Ovary (tissue), 7 donors: ENCODE measurements at regions not wholly inside any gene's neighbourhood (a gene's known extent, or its start where the extent isn't known, plus 50 kb on each side); places are given as distances from the start of the nearest gene placed in this dataset.

Experiments
- DNase-seq, 5 donors: peaks; one replicate each; pipeline ENCODE4 v3.0.0-alpha.2; 2019 to 2020
- H3K27ac ChIP-seq, 2 donors: fragments of 200-600 bp; one replicate each; pipeline versions ENCODE4 v1.5.1 to v1.8.0; 2019 to 2022
- H3K27me3 ChIP-seq: fragments of 200-600 bp; one replicate; pipeline ENCODE4 v1.8.0; 2022
- H3K36me3 ChIP-seq: fragments of 200-600 bp; sonication (generic); one replicate; pipeline ENCODE4 v1.5.1; 2019
- H3K4me1 ChIP-seq: one replicate; pipeline ENCODE4 v1.8.1; 2013; ENCODE audit warnings: mild to moderate bottlenecking, moderate library complexity; ENCODE audit not compliant: insufficient read depth
- H3K4me3 ChIP-seq: fragments of 200-600 bp; sonication (generic); one replicate; pipeline ENCODE4 v1.5.1; 2017
- H3K9me3 ChIP-seq, 2 donors: fragments of 200-600 bp in 1 of 2; sonication (generic) in 1 of 2; one replicate each; pipeline versions ENCODE4 v1.5.1 to v1.8.1; 2013 to 2019; ENCODE audit warnings: mild to moderate bottlenecking in 1 of 2, moderate library complexity in 1 of 2
- EP300 ChIP-seq: sonication (generic); formaldehyde crosslinking; IDR thresholded peaks from one replicate; pipeline ENCODE4 v1.6.1; 2017; ENCODE audit warnings: antibody characterized with exemption
- POLR2A ChIP-seq: fragments of 450-650 bp; IDR thresholded peaks from one replicate; pipeline ENCODE4 v1.6.1; 2017; ENCODE audit warnings: antibody characterized with exemption, mild to moderate bottlenecking, moderate library complexity
- WGBS, 3 donors: extraction: QIAGEN DNeasy Blood & Tissue Kit in 1 of 3; methylation state at CpG; one replicate each; pipeline versions ENCODE4 v1.1.5 to v1.1.7; 2013 to 2017; 5-methylcytosine and 5-hydroxymethylcytosine counted together
- intact Hi-C, 4 donors: fragments of 100-400 bp; cut with DNase I; formaldehyde crosslinking; loops; one replicate each; pipeline versions ENCODE4 v1.11.0 to v1.15.1; 2022 to 2023
- TF ChIP-seq, protein P1 (sequence below), 3 donors: fragments of 450-650 bp in 2 of 3; fragments of 200-600 bp in 1 of 3; IDR thresholded peaks; one replicate each; pipeline versions ENCODE4 v1.5.1 to v1.8.0; 2016 to 2022; ENCODE audit warnings: antibody characterized with exemption in 3 of 3, mild to moderate bottlenecking in 1 of 3
- donor health status: DM: no; HTN: no; CAD: no; lungs with moderate emphysema.
- donor health status: DM: no; HTN: no; CAD: no.
- donor health status: Bipolar disorder and iron deficiency.
- donor health status: DM: no; HTN: no; CAD: no.
- donor health status: DM: yes; HTN: yes; CAD: no.

DNA sequence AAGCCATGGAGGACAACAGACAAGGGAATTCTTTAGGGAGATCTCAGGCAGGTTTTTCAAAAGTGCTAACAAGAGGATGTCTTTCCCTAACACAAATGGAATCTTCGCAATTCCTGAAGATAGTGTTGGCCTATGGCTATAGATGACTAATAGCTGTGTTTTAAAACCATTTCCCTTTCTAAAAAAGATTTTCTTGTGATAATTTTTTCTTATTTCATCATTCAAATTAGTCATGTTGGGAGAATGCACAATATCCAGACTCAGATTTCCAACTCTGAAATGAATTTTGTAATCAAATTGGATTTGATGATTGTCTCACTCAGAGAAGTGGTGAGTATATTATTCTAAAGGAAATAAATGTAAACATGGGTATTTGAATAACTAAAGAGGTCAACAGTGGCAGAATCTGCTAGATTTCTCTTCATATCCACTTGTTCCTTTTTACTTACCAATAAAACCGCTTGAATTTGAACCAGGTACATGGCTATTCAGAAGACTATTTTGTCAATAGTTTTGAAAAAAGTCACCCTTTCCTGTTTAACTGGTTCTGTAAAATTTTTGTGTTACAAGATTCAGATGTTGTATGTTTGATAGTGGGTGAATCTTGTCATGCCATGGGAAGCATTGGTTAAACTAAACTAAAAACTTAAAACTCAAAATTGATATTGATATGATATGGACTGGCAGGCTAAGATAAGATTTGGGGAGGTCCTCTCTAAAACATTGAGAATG, 1223.7 kb upstream of the EYS start:
- no peak for TF ChIP-seq POLR2A
- no peak for TF ChIP-seq EP300
- TF ChIP-seq, protein P1, sequence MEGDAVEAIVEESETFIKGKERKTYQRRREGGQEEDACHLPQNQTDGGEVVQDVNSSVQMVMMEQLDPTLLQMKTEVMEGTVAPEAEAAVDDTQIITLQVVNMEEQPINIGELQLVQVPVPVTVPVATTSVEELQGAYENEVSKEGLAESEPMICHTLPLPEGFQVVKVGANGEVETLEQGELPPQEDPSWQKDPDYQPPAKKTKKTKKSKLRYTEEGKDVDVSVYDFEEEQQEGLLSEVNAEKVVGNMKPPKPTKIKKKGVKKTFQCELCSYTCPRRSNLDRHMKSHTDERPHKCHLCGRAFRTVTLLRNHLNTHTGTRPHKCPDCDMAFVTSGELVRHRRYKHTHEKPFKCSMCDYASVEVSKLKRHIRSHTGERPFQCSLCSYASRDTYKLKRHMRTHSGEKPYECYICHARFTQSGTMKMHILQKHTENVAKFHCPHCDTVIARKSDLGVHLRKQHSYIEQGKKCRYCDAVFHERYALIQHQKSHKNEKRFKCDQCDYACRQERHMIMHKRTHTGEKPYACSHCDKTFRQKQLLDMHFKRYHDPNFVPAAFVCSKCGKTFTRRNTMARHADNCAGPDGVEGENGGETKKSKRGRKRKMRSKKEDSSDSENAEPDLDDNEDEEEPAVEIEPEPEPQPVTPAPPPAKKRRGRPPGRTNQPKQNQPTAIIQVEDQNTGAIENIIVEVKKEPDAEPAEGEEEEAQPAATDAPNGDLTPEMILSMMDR (IDR thresholded peaks at IDR 0.05), result no peak
- H3K4me3 ChIP-seq, result no peak overlapping the region
- 86 to 91% (median 88%) methylated on average over 2 of the region's 2 CpGs for WGBS, 3 donors
- H3K27me3 ChIP-seq, result peaks cover 3% of the 10 kb centered on the region
- H3K4me1 ChIP-seq, result no peaks in the 10 kb centered on the region
- intact Hi-C loops, result no loop called here
- H3K9me3 ChIP-seq, result no peaks in the 10 kb centered on the region
- no peaks in the 10 kb centered on the region for H3K36me3 ChIP-seq
- no peak for DNase-seq
- no peak overlapping the region for H3K27ac ChIP-seq

DNA sequence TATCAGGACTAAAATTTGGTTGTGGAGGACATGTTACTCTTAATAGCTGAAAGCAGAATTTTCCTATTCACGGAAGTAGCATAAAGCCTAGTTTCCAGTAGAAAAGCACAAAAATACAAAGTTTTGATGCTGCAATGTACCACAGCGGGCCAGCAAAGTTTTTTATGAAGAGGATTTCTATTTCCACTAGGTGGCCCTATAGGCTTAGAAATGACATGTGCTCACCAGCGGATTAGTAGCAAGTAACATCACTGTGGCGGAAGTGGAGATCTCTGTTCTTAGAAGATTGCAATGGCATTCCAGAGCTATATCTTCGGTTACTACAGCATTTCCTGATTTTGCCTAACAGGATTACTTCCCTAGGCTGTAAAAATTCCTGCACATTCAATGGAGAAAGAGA, 1219.0 kb upstream of the EYS start:
- H3K4me3 ChIP-seq, result no peak overlapping the region
- H3K9me3 ChIP-seq, result no peaks in the 10 kb centered on the region
- no peak for DNase-seq
- TF ChIP-seq POLR2A (no peak), EP300 (no peak)
- TF ChIP-seq, protein P1 (IDR thresholded peaks at IDR 0.05), result no peak
- WGBS, 3 donors, result 89 to 92% (median 90%) methylated on average over 5 of the region's 5 CpGs
- H3K36me3 ChIP-seq, result no peaks in the 10 kb centered on the region
- intact Hi-C loops, result no loop called here
- no peak overlapping the region for H3K27ac ChIP-seq
- no peaks in the 10 kb centered on the region for H3K4me1 ChIP-seq
- H3K27me3 ChIP-seq, result no peaks in the 10 kb centered on the region

DNA sequence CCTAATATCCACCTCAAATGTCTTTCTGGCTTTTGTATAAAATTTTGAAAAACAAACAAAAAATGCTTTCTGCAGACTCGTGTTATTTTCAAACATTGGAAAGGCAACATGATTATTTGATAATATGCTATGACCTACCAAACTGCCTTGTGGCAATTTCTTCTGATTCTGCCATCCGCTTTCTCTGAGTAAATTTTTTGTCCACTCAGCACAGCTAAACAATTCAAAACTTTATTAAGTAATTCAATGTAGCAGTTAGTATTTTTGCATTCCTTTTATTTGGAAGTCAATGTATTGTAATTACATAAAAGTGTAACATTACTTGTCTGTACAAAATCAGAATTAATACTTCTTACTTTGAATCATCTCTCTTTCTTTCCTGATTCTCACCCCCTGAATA, 1206.6 kb upstream of the EYS start:
- no peak overlapping the region for H3K4me3 ChIP-seq
- H3K27ac ChIP-seq, result no peak overlapping the region
- TF ChIP-seq EP300 (no peak), POLR2A (no peak)
- TF ChIP-seq, protein P1 (IDR thresholded peaks at IDR 0.05), result no peak
- no peaks in the 10 kb centered on the region for H3K4me1 ChIP-seq
- WGBS, 3 donors, result 54 to 63% (median 54%) methylated on average over 2 of the region's 2 CpGs
- no peaks in the 10 kb centered on the region for H3K9me3 ChIP-seq
- no peaks in the 10 kb centered on the region for H3K36me3 ChIP-seq
- no peaks in the 10 kb centered on the region for H3K27me3 ChIP-seq
- intact Hi-C loops, result no loop called here
- no peak for DNase-seq

DNA sequence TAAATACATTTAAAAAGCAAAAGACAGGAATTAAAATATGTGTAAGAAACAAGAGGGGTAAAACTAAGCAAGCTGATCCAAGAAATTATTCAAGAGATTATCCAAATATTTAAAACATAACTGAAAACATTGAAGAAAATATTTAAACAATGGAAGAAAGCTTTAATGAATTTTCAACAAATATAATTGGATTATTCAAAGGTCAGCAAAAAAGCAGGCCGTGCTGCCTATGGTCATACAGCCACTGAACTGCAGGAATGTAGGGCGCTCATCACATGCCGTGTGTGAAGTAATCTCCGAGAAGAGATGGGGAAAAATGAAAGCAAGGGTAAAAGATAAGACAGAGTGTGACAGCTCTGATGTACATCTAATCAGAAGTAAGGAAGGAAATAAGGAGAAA, 1195.4 kb upstream of the EYS start:
- H3K4me3 ChIP-seq, result no peak overlapping the region
- no peak for DNase-seq
- no peak overlapping the region for H3K27ac ChIP-seq
- intact Hi-C loops, result no loop called here
- TF ChIP-seq EP300 (no peak), POLR2A (no peak)
- TF ChIP-seq, protein P1 (IDR thresholded peaks at IDR 0.05), result no peak
- H3K27me3 ChIP-seq, result no peaks in the 10 kb centered on the region
- no peaks in the 10 kb centered on the region for H3K4me1 ChIP-seq
- 35 to 62% (median 50%) methylated on average over 4 of the region's 4 CpGs for WGBS, 3 donors
- H3K9me3 ChIP-seq, result peaks cover 0 to 3% of the 10 kb centered on the region in 2 donors
- H3K36me3 ChIP-seq, result no peaks in the 10 kb centered on the region
